ENCODE measurements at regions not wholly inside any gene's neighbourhood (a gene's known extent, or its start where the extent isn't known, plus 50 kb on each side); places are given as distances from the start of the nearest gene placed in this dataset.

DNA sequence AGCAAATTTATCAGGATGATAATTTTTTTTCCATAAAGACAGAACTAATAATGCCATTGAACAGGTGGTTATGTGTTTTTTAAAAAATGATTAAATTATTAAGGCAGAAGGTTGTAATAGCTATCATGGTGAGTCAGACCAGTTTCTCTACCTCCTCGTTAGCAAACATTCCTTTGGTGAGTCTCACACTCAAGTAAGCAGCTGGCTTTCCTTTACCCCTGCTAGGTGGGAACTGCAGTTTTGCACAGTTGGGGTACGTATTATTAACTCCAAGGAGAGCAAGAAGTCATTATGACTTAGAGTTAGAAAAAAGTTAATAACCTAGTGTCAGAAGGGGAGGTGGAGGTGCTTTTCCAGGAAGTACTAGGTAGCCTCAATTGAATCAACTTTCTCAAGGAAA lies 165.3 kb downstream of the SNAPC1 start:
- TF ChIP-seq CTCF (IDR thresholded peaks at IDR 0.05): no peak
- no peak for TF ChIP-seq EP300 (IDR thresholded peaks at IDR 0.05)
- TF ChIP-seq POLR2A (IDR thresholded peaks at IDR 0.05): no peak
